Activated T-helper 1 cell treated with anti-CD3 and anti-CD28 coated beads, Interleukin-12 subunit alpha, Interleukin-12 subunit beta, Interleukin-2, Interleukin-4 antibody, amounts not matched to agents 30 ng/mL and 10 ng/mL and 1 ng/mL, durations not matched to agents 14 hours and 24 hours and 36 hours (primary cell): ENCODE measurements at regions not wholly inside any gene's neighbourhood (a gene's known extent, or its start where the extent isn't known, plus 50 kb on each side); places are given as distances from the start of the nearest gene placed in this dataset.
"Not testable (repeated sequence)": the region's sequence is repeated elsewhere in the genome, so short reads cannot be mapped to it uniquely, and the experiment has no call there.

ENCODE experiments used
- DNase-seq: peaks from one replicate; pipeline ENCODE4 v3.0.0; 2021; ENCODE audit warnings: low spot score
- H3K27ac Mint-ChIP-seq: one replicate; pipeline ENCODE4 v1.8.0; 2021; ENCODE audit warnings: mild to moderate bottlenecking, mixed read lengths
- H3K27me3 Mint-ChIP-seq: one replicate; pipeline ENCODE4 v1.8.0; 2022; ENCODE audit warnings: mild to moderate bottlenecking, moderate library complexity, mixed read lengths; ENCODE audit not compliant: insufficient read depth
- H3K36me3 Mint-ChIP-seq: one replicate; pipeline ENCODE4 v1.8.0; 2021; ENCODE audit warnings: low read depth, mixed read lengths
- H3K4me1 Mint-ChIP-seq: one replicate; pipeline ENCODE4 v1.8.0; 2021; ENCODE audit warnings: low read depth, mixed read lengths
- H3K4me3 Mint-ChIP-seq: one replicate; pipeline ENCODE4 v1.8.0; 2021; ENCODE audit warnings: mild to moderate bottlenecking, moderate library complexity, mixed read lengths
- H3K9me3 Mint-ChIP-seq: one replicate; pipeline ENCODE4 v1.8.0; 2021; ENCODE audit warnings: mixed read lengths
- intact Hi-C: fragments of 100-400 bp; cut with micrococcal nuclease; formaldehyde crosslinking; loops from one replicate; pipeline ENCODE4 v1.15.1; 2024

DNA sequence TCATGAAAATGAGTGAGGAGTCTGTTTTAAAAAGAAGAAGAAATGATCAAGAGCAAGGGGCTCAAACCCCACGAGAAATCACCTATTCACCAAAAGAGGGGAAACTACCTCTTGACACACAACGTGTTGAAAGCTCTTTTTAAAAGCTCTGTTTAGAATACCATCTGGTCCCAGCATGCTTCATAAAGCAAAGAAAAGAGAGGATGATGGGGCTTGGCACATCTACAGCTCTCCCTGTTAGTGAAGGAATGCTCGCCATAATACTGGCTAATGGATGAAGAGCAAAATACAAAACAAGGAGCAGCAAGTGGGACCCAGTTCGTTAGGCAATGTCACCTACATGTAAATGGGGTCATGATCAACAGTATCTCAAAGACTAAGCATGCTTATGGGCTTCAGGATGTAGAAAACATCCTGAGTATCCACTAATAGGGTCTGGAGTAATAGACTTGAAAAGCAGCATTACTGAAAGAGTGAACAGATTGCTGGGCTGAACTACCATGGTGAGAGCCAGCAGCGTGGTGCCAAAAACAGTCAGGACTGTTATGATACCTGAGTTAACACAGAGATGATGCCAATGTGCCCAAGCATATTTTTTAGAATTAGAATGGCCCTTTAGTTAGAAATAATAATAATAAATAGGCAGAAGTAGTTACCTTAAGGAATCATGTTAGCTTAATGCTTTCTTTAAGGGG, 159.7 kb upstream of the POU1F1 start:
- H3K4me3 Mint-ChIP-seq, result no peak overlapping the region
- no peaks in the 10 kb centered on the region for H3K9me3 Mint-ChIP-seq
- no peaks in the 10 kb centered on the region for H3K4me1 Mint-ChIP-seq

DNA sequence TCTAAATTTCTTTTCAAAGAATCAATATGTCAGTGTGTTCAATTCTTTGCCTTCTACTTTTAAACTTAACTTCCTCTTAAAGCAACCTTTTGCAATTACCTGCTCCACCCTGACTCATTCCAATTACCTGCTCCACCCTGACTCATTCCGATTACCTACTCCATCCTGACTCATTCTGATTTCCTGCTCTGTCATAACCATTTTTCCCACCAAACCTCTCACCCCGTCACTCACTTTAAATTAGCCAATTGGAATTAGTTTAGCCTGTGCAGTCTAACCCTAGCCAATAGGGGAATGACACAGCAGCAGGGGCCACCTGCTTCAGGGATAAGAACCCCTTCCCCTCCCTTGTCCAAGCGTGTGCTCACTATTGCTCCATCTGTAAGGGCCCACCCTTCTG, 157.1 kb upstream of the POU1F1 start:
- H3K4me1 Mint-ChIP-seq, H3K27ac Mint-ChIP-seq, DNase-seq, H3K36me3 Mint-ChIP-seq, H3K4me3 Mint-ChIP-seq, H3K9me3 Mint-ChIP-seq, H3K27me3 Mint-ChIP-seq, intact Hi-C loops: not testable (repeated sequence)

More for the DNA sequence above, 159.7 kb upstream of the POU1F1 start:
- Mint-ChIP-seq H3K36me3 (no peaks in the 10 kb centered on the region), H3K27me3 (no peaks in the 10 kb centered on the region), H3K27ac (no peak overlapping the region)
- intact Hi-C loops, result no loop called here
- no peak for DNase-seq

DNA sequence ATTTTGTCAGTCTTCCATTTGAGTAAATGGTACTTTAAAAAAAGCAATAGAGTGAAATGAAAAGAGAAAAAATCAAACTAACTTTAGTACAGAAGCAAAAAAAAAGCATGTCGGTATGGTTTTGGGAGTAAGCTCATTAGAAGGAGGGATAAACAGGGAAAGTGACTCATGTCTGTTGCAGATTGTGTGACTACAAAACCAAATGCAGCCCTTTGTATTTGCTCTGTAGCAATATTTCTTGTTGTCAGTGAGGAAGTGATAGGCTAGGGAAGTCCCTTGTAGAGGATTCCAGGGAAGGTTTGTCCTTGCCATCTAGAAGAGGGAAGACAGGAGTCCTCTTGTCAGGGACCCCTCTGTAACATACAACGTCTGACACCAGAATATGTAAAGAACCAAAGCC, 150.5 kb upstream of the POU1F1 start:
- Mint-ChIP-seq H3K27ac (no peak overlapping the region), H3K4me3 (no peak overlapping the region), H3K9me3 (no peaks in the 10 kb centered on the region), H3K4me1 (no peaks in the 10 kb centered on the region), H3K36me3 (no peaks in the 10 kb centered on the region), H3K27me3 (no peaks in the 10 kb centered on the region)
- intact Hi-C loops, result no loop called here
- no peak for DNase-seq

DNA sequence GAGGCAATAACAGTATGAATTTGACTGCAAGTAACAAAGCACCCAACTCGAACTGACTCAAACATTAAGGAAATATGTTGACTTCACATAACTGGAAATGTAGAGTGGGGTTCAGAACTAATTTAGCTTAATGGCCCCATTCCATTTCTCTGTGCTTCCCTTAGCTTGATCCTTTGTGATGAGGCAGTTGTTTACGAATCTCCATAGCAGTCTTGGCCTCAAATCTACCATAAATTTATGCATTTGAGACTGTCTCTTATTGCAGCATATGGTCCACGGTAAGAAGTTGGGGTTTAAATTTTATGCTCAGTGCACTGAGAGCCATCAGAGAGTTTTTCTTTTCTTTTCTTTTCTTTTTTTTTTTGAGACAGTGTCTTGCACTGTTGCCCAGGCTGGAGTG, 148.7 kb upstream of the POU1F1 start:
- Mint-ChIP-seq H3K9me3 (no peaks in the 10 kb centered on the region), H3K4me1 (no peaks in the 10 kb centered on the region), H3K36me3 (no peaks in the 10 kb centered on the region), H3K27me3 (no peaks in the 10 kb centered on the region), H3K27ac (no peak overlapping the region), H3K4me3 (no peak overlapping the region)
- DNase-seq, result no peak
- intact Hi-C loops, result no loop called here

DNA sequence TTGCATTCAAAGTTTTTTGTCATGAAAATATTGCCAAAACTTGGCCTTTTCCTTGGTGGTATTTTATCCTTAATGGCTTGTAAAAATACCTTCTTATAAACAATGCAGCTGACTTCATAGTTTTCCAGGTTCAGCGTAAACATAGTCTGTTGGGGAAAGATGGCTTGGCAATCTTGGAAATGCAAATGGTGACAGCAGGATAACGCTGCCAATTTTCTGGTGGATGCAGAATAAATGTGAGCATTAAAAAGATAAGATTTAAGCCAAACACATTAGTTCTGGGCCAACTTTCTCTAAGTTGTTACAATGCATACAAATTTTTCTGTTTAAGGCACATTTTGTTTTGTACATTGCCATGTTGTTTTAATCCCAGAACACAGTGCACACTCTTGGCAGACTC, 147.0 kb upstream of the POU1F1 start:
- no peak overlapping the region for H3K27ac Mint-ChIP-seq
- no peak for DNase-seq
- H3K36me3 Mint-ChIP-seq, result no peaks in the 10 kb centered on the region
- H3K9me3 Mint-ChIP-seq, result no peaks in the 10 kb centered on the region
- no peaks in the 10 kb centered on the region for H3K4me1 Mint-ChIP-seq
- H3K4me3 Mint-ChIP-seq, result no peak overlapping the region
- H3K27me3 Mint-ChIP-seq, result no peaks in the 10 kb centered on the region
- intact Hi-C loops, result no loop called here

- Mint-ChIP-seq H3K27me3 (no peaks in the 10 kb centered on the region), H3K4me1 (no peaks in the 10 kb centered on the region), H3K4me3 (no peak overlapping the region), H3K36me3 (no peaks in the 10 kb centered on the region), H3K27ac (no peak overlapping the region), H3K9me3 (no peaks in the 10 kb centered on the region)
- intact Hi-C loops, result no loop called here
- no peak for DNase-seq
Observed at GRCh38 chr3:87422333-87422732, 145.9 kb upstream of the POU1F1 start.

DNA sequence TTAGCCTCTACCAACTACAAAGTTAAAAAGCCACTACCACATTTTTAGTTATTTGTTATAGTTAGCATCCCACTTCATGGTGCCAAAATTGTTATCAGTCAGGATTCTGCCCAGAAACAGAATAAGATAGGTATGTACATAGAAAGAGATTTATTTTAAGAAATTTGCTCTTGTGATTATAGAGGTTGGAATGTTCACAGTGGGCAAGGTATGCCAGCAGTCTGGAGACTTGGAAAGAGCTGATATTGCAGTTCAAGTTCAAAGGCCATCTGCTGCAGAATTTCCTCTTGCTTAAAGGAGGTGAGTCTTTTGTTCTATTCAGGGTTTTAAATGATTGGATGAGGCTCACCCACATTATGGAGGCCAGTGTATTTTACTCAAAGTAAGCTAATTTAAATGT, 143.8 kb upstream of the POU1F1 start:
- H3K36me3 Mint-ChIP-seq, result no peaks in the 10 kb centered on the region
- no peaks in the 10 kb centered on the region for H3K9me3 Mint-ChIP-seq
- no peak for DNase-seq
- no peak overlapping the region for H3K27ac Mint-ChIP-seq
- H3K27me3 Mint-ChIP-seq, result no peaks in the 10 kb centered on the region
- intact Hi-C loops, result no loop called here
- no peak overlapping the region for H3K4me3 Mint-ChIP-seq
- H3K4me1 Mint-ChIP-seq, result no peaks in the 10 kb centered on the region

- Mint-ChIP-seq H3K4me1 (no peaks in the 10 kb centered on the region), H3K27me3 (no peaks in the 10 kb centered on the region), H3K36me3 (no peaks in the 10 kb centered on the region), H3K4me3 (no peak overlapping the region), H3K27ac (no peak overlapping the region), H3K9me3 (no peaks in the 10 kb centered on the region)
- no peak for DNase-seq
- intact Hi-C loops, result no loop called here
Observed at GRCh38 chr3:87414271-87414670, 137.9 kb upstream of the POU1F1 start.

- intact Hi-C loops, result no loop called here
- Mint-ChIP-seq H3K4me1 (no peaks in the 10 kb centered on the region), H3K4me3 (no peak overlapping the region), H3K36me3 (no peaks in the 10 kb centered on the region), H3K27ac (no peak overlapping the region), H3K9me3 (no peaks in the 10 kb centered on the region), H3K27me3 (no peaks in the 10 kb centered on the region)
- no peak for DNase-seq
Observed at GRCh38 chr3:87413814-87414213, 137.4 kb upstream of the POU1F1 start.

- no peak for DNase-seq
- Mint-ChIP-seq H3K27me3 (no peaks in the 10 kb centered on the region), H3K9me3 (no peaks in the 10 kb centered on the region), H3K4me3 (no peak overlapping the region), H3K36me3 (no peaks in the 10 kb centered on the region), H3K27ac (no peak overlapping the region), H3K4me1 (no peaks in the 10 kb centered on the region)
- intact Hi-C loops, result no loop called here
Observed at GRCh38 chr3:87410110-87410509, 133.7 kb upstream of the POU1F1 start.

DNA sequence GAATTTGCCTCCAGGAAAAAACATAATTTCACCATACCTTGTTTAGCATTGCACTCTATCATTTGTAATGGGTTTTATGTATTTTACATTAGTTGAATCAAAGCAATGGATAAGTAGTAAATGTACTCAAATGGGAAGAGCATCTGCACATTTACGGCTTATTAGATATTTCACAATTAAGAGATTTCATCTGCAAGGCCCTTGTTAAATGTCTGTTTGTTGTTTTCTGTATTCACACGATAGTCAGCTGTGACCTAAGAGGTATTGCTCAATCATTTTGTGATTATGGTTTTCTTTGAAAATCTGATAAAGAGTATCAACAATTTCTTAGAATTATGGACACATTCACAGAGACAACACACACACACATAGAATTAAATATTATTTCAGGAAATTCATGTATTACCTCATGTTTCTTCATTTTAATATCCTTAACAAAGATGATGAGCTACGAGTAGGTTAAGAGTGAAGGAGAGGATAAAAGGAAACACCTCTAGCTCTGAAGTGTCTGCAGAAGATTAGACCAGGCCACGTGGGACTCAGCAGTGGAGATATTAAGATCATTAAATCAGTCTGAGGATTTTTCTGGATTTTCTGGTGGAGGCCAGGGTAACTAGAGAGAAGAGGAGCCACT, 121.9 kb upstream of the POU1F1 start:
- Mint-ChIP-seq H3K4me1 (no peaks in the 10 kb centered on the region), H3K27ac (no peak overlapping the region), H3K27me3 (peaks cover 3% of the 10 kb centered on the region), H3K4me3 (no peak overlapping the region), H3K9me3 (no peaks in the 10 kb centered on the region), H3K36me3 (no peaks in the 10 kb centered on the region)
- intact Hi-C loops, result no loop called here
- DNase-seq, result no peak

- intact Hi-C loops, result no loop called here
- DNase-seq, result no peak
- H3K4me3 Mint-ChIP-seq, result no peak overlapping the region
- no peaks in the 10 kb centered on the region for H3K27me3 Mint-ChIP-seq
- no peak overlapping the region for H3K27ac Mint-ChIP-seq
- no peaks in the 10 kb centered on the region for H3K36me3 Mint-ChIP-seq
- no peaks in the 10 kb centered on the region for H3K9me3 Mint-ChIP-seq
- no peaks in the 10 kb centered on the region for H3K4me1 Mint-ChIP-seq
Observed at GRCh38 chr3:87397211-87397610, 120.8 kb upstream of the POU1F1 start.

DNA sequence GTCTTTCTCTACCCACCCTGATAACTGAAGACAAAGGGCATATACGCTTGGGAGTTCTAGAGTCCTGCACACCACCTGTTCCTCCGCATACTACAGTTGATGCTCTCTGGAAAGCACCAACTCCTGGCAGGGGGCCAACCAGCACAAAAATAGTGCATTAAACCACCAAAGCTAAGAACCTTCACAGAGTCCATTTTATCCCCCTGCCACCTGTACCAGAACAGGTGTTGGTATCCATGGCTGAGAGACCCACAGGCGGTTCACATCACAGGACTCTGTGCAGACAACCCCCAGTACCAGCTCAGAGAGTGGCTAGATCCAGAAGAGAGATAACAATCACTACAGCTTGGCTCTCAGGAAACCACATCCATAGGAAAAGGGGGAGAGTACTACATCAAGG, 114.4 kb upstream of the POU1F1 start:
- no peak for DNase-seq
- no peaks in the 10 kb centered on the region for H3K4me1 Mint-ChIP-seq
- H3K4me3 Mint-ChIP-seq, result no peak overlapping the region
- no peak overlapping the region for H3K27ac Mint-ChIP-seq
- no peaks in the 10 kb centered on the region for H3K9me3 Mint-ChIP-seq
- H3K36me3 Mint-ChIP-seq, result no peaks in the 10 kb centered on the region
- no peaks in the 10 kb centered on the region for H3K27me3 Mint-ChIP-seq
- intact Hi-C loops, result no loop called here

DNA sequence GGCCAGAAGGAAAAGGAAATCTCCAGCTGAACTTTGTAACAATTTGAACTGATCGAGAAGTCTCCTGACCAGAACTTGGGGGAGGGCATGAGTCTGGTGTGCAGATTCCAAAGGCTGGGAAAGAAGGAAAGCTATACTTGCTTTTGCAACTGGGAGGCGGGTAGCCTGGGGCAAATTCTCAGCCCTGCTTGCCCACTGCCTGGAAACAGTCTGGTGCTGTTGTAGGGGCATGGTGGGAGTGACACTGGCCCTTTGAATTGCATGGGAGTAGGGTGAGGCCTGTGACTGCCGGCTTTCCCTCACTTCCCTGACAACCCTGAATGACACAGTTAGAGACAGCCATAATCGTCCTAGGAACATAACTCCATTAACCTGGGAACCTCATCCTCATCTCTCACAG, 114.0 kb upstream of the POU1F1 start:
- H3K4me1 Mint-ChIP-seq, result no peaks in the 10 kb centered on the region
- no peak overlapping the region for H3K27ac Mint-ChIP-seq
- H3K4me3 Mint-ChIP-seq, result no peak overlapping the region
- no peaks in the 10 kb centered on the region for H3K9me3 Mint-ChIP-seq
- H3K27me3 Mint-ChIP-seq, result no peaks in the 10 kb centered on the region
- DNase-seq, result no peak
- intact Hi-C loops, result no loop called here
- H3K36me3 Mint-ChIP-seq, result no peaks in the 10 kb centered on the region
